ENCODE measurements at regions not wholly inside any gene's neighbourhood (a gene's known extent, or its start where the extent isn't known, plus 50 kb on each side); places are given as distances from the start of the nearest gene placed in this dataset.
A peak's percentile ranks its signal among the peaks of the same experiment; 100 is the strongest.

GRCh38 chr9:86747711-86748110 is 199.6 kb downstream of the GAS1 start:
- WGBS, 2 experiments (ENCODE audit: extremely low coverage in 2 of 2, insufficient read length in 1 of 2) = 20% methylated on average over 1 of the region's 2 CpGs; no CpG with 5 or more reads in 1 of the 2 experiments
- Histone ChIP-seq H4K5ac (ENCODE audit: low read depth, low read length) (peak overlapping the region; percentile 18; the same call in 1 of the 2 replicates), H3K4me2 (ENCODE audit: low read depth, low read length) (no peak overlapping the region), H2BK20ac (ENCODE audit: low read depth, low read length) (peak overlapping the region; percentile 71; the same call in 1 of the 2 replicates), H3K27ac (ENCODE audit: insufficient read depth, low read length) (no peak overlapping the region), H4K91ac (ENCODE audit: insufficient read depth, low read depth, low read length) (no peak overlapping the region), H3K23ac (ENCODE audit: low read depth, low read length) (no peak overlapping the region; the same call in 1 of the 2 replicates), H2BK5ac (ENCODE audit: low read depth, low read length, poor library complexity, severe bottlenecking) (no peak overlapping the region), H2AFZ (replicated peaks; ENCODE audit: low read length, poor library complexity) (no peak overlapping the region), H3K36me3 (ENCODE audit: control insufficient read depth, insufficient read depth, low read length) (no peaks in the 10 kb centered on the region), H2BK120ac (ENCODE audit: low read depth, low read length) (peak overlapping the region; percentile 67; the same call in 1 of the 2 replicates), H3K9ac (ENCODE audit: low read depth, low read length) (no peak overlapping the region), H2AK9ac (replicated peaks; ENCODE audit: low read depth, low read length, poor library complexity) (no peak overlapping the region), H2BK15ac (ENCODE audit: low read depth, low read length) (0 out of 3 replicates have a peak overlapping the region, but pooled peaks have one; percentile 50), H3K4ac (ENCODE audit: low read depth, low read length) (peak overlapping the region; percentile 12; the same call in 1 of the 2 replicates), H3K56ac (ENCODE audit: extremely low read depth, insufficient read depth, low read length) (no peak overlapping the region), H3K79me1 (ENCODE audit: low read depth in 1 of 2, low read length in 2 of 2) (no peaks in the 10 kb centered on the region), H2AK5ac (ENCODE audit: low read depth, low read length) (no peak overlapping the region), H3K4me3 (ENCODE audit: insufficient read depth, low read depth, low read length) (no peak overlapping the region), H3K9me1 (ENCODE audit: insufficient read depth, low read length) (peaks cover 8% of the 10 kb centered on the region), H3K4me1 (ENCODE audit: control insufficient read depth, insufficient read depth, low read length) (peaks cover 11% of the 10 kb centered on the region), H3K18ac (ENCODE audit: low read depth, low read length) (peak overlapping the region; percentile 85), H4K20me1 (ENCODE audit: insufficient read depth, low read length) (no peaks in the 10 kb centered on the region), H3K14ac (replicated peaks; ENCODE audit: low read depth, low read length) (no peak overlapping the region), H3K27me3 (ENCODE audit: control insufficient read depth, insufficient read depth, low read length) (peaks cover 2% of the 10 kb centered on the region), H4K8ac (ENCODE audit: low read depth in 2 of 2, low read length in 2 of 2) (no peak overlapping the region), H3K9me3 (ENCODE audit: control insufficient read depth, insufficient read depth, low read length) (no peaks in the 10 kb centered on the region)
- in situ Hi-C loops (cut with MboI; ENCODE audit: low sequenced_read_pairs) (no loop called here), dilution Hi-C loops (cut with HindIII; ENCODE audit: low sequenced_read_pairs, unreplicated experiment) (no loop called here), intact Hi-C loops (cut with micrococcal nuclease) (no loop called here)
- DNase-seq (no peak), ATAC-seq (ENCODE audit: low read depth) (no peak)
- BruUV-seq (replicated peaks) = no TSS peak
- ChIA-PET CTCF (no interaction called here), POLR2A (ENCODE audit: unreplicated experiment) (no interaction called here)
- TF ChIP-seq SMC3 (IDR thresholded peaks at IDR 0.05; ENCODE audit: low read depth, low read length) = no peak
- TF ChIP-seq NFE2L2 (IDR thresholded peaks at IDR 0.05; ENCODE audit: low read depth, low read length) = no peak
- no peak for TF ChIP-seq RCOR1 (IDR thresholded peaks at IDR 0.05; ENCODE audit: insufficient replicate concordance, low read length)
- no peak for TF ChIP-seq MAFK (IDR thresholded peaks at IDR 0.05; ENCODE audit: low read depth, low read length)
- TF ChIP-seq CTCF (conservative IDR thresholded peaks at IDR 0.05; ENCODE audit: low read depth, low read length) = no peak
- no peak for TF ChIP-seq USF2 (IDR thresholded peaks at IDR 0.05; ENCODE audit: low read depth, low read length)
- no peak for TF ChIP-seq FOS (IDR thresholded peaks at IDR 0.05; ENCODE audit: low read depth, low read length)
- no peak for TF ChIP-seq MAZ (IDR thresholded peaks at IDR 0.05; ENCODE audit: borderline replicate concordance, low read depth, low read length)
- TF ChIP-seq RAD21 (IDR thresholded peaks at IDR 0.05; ENCODE audit: low read length) = no peak
- TF ChIP-seq MXI1 (IDR thresholded peaks at IDR 0.05; ENCODE audit: borderline replicate concordance, low read depth, low read length) = no peak
- TF ChIP-seq RFX5 (IDR thresholded peaks at IDR 0.05; ENCODE audit: low read depth, low read length) = no peak
- no peak for TF ChIP-seq CHD1 (IDR thresholded peaks at IDR 0.05; ENCODE audit: low read depth, low read length)
- TF ChIP-seq BHLHE40 (IDR thresholded peaks at IDR 0.05; ENCODE audit: low read depth, low read length) = no peak
- no peak for TF ChIP-seq POLR2A (IDR thresholded peaks at IDR 0.05; ENCODE audit: low read depth, low read length)
- no peak for TF ChIP-seq ELK1 (IDR thresholded peaks at IDR 0.05; ENCODE audit: borderline replicate concordance, low read depth, low read length)
- TF ChIP-seq CEBPB (IDR thresholded peaks at IDR 0.05; ENCODE audit: low read depth, low read length) = no peak
